ENCODE measurements at regions not wholly inside any gene's neighbourhood (a gene's known extent, or its start where the extent isn't known, plus 50 kb on each side); places are given as distances from the start of the nearest gene placed in this dataset.

GRCh38 chr1:229798558-229798957, 172.5 kb downstream of the URB2 start:
- intact Hi-C loops (cut with DNase I; ENCODE audit: low total_unique reads) (no loop called here), in situ Hi-C loops (cut with MboI; ENCODE audit: low pct_ligation_motif_present in 1 of 4, low pct_unique_long_range_greater_than_20kb in 1 of 4, low sequenced_read_pairs in 3 of 4) (no loop called here)
- Histone ChIP-seq H3K4me3 (no peak overlapping the region), H3K4me1 (peaks cover 0 to 4% (median 1%) of the 10 kb centered on the region in 4 donors), H3K36me3 (no peaks in the 10 kb centered on the region), H3K9me3 (no peaks in the 10 kb centered on the region), H3K27me3 (no peaks in the 10 kb centered on the region), H3K27ac (no peak overlapping the region)
- no peak for DNase-seq
- 83 to 94% methylated on average over 2 to 3 of the region's 3 CpGs for WGBS, 2 donors (ENCODE audit: low coverage in 1 of 2)
- TF ChIP-seq POLR2AphosphoS5 (IDR thresholded peaks at IDR 0.05) (no peak), EP300 (IDR thresholded peaks at IDR 0.05; ENCODE audit: low read depth) (no peak), POLR2A (IDR thresholded peaks at IDR 0.05) (no peak)
- TF ChIP-seq, protein P1, sequence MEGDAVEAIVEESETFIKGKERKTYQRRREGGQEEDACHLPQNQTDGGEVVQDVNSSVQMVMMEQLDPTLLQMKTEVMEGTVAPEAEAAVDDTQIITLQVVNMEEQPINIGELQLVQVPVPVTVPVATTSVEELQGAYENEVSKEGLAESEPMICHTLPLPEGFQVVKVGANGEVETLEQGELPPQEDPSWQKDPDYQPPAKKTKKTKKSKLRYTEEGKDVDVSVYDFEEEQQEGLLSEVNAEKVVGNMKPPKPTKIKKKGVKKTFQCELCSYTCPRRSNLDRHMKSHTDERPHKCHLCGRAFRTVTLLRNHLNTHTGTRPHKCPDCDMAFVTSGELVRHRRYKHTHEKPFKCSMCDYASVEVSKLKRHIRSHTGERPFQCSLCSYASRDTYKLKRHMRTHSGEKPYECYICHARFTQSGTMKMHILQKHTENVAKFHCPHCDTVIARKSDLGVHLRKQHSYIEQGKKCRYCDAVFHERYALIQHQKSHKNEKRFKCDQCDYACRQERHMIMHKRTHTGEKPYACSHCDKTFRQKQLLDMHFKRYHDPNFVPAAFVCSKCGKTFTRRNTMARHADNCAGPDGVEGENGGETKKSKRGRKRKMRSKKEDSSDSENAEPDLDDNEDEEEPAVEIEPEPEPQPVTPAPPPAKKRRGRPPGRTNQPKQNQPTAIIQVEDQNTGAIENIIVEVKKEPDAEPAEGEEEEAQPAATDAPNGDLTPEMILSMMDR (IDR thresholded peaks at IDR 0.05), result no peak

GRCh38 chr1:229803626-229804217, 177.7 kb downstream of the URB2 start:
- TF ChIP-seq POLR2AphosphoS5 (IDR thresholded peaks at IDR 0.05) (no peak), POLR2A (IDR thresholded peaks at IDR 0.05) (no peak), EP300 (IDR thresholded peaks at IDR 0.05; ENCODE audit: low read depth) (no peak)
- TF ChIP-seq, protein P1 (IDR thresholded peaks at IDR 0.05), result no peak
- Histone ChIP-seq H3K9me3 (peaks cover 5 to 12% of the 10 kb centered on the region in 2 donors), H3K4me1 (no peaks in the 10 kb centered on the region), H3K4me3 (no peak overlapping the region), H3K36me3 (no peaks in the 10 kb centered on the region), H3K27me3 (no peaks in the 10 kb centered on the region), H3K27ac (no peak overlapping the region)
- 42 to 69% methylated on average over 2 to 4 of the region's 4 CpGs for WGBS, 2 donors (ENCODE audit: low coverage in 1 of 2)
- in situ Hi-C loops (cut with MboI; ENCODE audit: low pct_ligation_motif_present in 1 of 4, low pct_unique_long_range_greater_than_20kb in 1 of 4, low sequenced_read_pairs in 3 of 4), result no loop called here
- DNase-seq, result no peak
- intact Hi-C loops (cut with DNase I; ENCODE audit: low total_unique reads), result no loop called here

- Histone ChIP-seq H3K27ac (no peak overlapping the region), H3K9me3 (peaks cover 18 to 36% of the 10 kb centered on the region in 2 donors), H3K36me3 (no peaks in the 10 kb centered on the region), H3K4me1 (no peaks in the 10 kb centered on the region), H3K4me3 (no peak overlapping the region), H3K27me3 (peaks cover 5% of the 10 kb centered on the region)
- WGBS, 2 donors (ENCODE audit: low coverage in 1 of 2), result 84 to 92% methylated on average over 2 of the region's 2 CpGs
- no peak for DNase-seq
- intact Hi-C loops (cut with DNase I; ENCODE audit: low total_unique reads), result no loop called here
- in situ Hi-C loops (cut with MboI; ENCODE audit: low pct_ligation_motif_present in 1 of 4, low pct_unique_long_range_greater_than_20kb in 1 of 4, low sequenced_read_pairs in 3 of 4), result no loop called here
- no peak for TF ChIP-seq EP300 (IDR thresholded peaks at IDR 0.05; ENCODE audit: low read depth)
- TF ChIP-seq POLR2A (IDR thresholded peaks at IDR 0.05), result no peak
- TF ChIP-seq, protein P1 (IDR thresholded peaks at IDR 0.05), result no peak
- no peak for TF ChIP-seq POLR2AphosphoS5 (IDR thresholded peaks at IDR 0.05)
These were observed 182.2 kb downstream of the URB2 start for GRCh38 chr1:229808272-229808671.

GRCh38 chr1:229810140-229810539, 184.1 kb downstream of the URB2 start:
- whole genome bisulfite sequencing, 2 donors (ENCODE audit: low coverage in 1 of 2), result 73 to 77% methylated on average over 1 of the region's 1 CpG

More at GRCh38 chr1:229810140-229810539, 184.1 kb downstream of the URB2 start:
- Histone ChIP-seq H3K4me3 (no peak overlapping the region), H3K9me3 (peaks cover 13 to 27% of the 10 kb centered on the region in 2 donors), H3K36me3 (no peaks in the 10 kb centered on the region), H3K4me1 (no peaks in the 10 kb centered on the region), H3K27me3 (peaks cover 5% of the 10 kb centered on the region), H3K27ac (no peak overlapping the region)
- no peak for DNase-seq
- in situ Hi-C loops (cut with MboI; ENCODE audit: low pct_ligation_motif_present in 1 of 4, low pct_unique_long_range_greater_than_20kb in 1 of 4, low sequenced_read_pairs in 3 of 4), result no loop called here
- TF ChIP-seq, protein P1 (IDR thresholded peaks at IDR 0.05), result no peak
- TF ChIP-seq POLR2AphosphoS5 (IDR thresholded peaks at IDR 0.05), result no peak
- TF ChIP-seq POLR2A (IDR thresholded peaks at IDR 0.05), result no peak
- no peak for TF ChIP-seq EP300 (IDR thresholded peaks at IDR 0.05; ENCODE audit: low read depth)
- intact Hi-C loops (cut with DNase I; ENCODE audit: low total_unique reads), result no loop called here
